ENCODE measurements at regions not wholly inside any gene's neighbourhood (a gene's known extent, or its start where the extent isn't known, plus 50 kb on each side); places are given as distances from the start of the nearest gene placed in this dataset.

DNA sequence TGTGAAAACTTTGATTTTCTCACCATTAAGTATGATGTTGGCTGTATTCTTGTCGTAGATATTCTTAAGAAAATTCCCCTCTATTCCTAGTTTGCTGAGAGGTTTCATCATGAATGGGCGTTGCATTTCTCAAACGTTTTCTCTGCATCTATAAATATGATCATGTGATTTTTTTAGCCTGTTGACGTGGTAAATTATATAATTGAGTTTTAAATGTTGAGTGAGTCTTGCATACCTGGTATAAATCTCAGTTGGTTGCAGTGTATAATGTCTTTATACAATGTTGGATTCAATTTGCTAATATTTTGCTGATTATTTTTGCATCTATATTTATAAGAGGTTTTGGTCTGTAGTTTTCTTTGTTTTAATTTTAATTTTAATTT lies 405.9 kb upstream of the MIS18BP1 start:
- Histone ChIP-seq H3K27ac (ENCODE audit: low read depth in 2 of 2, low read length in 1 of 2) (no peak overlapping the region), H3K9me2 (no peaks in the 10 kb centered on the region), H3K27me3 (ENCODE audit: insufficient read depth) (no peaks in the 10 kb centered on the region), H2AFZ (ENCODE audit: low read depth) (no peak overlapping the region), H3K9ac (no peak overlapping the region), H3F3A (replicated peaks; ENCODE audit: insufficient read depth) (no peaks in the 10 kb centered on the region), H3K9me3 (no peaks in the 10 kb centered on the region), H4K20me1 (ENCODE audit: insufficient read depth) (no peaks in the 10 kb centered on the region), H3K4me1 (ENCODE audit: control insufficient read depth in 1 of 2, insufficient read depth in 2 of 2, low read depth in 1 of 2, low read length in 1 of 2) (no peaks in the 10 kb centered on the region), H3K4me2 (no peak overlapping the region), H3K79me2 (ENCODE audit: insufficient read depth) (no peaks in the 10 kb centered on the region), H3K36me3 (replicated peaks in 1 of 2; ENCODE audit: control insufficient read depth in 1 of 2, insufficient read depth in 2 of 2, low read length in 1 of 2) (no peaks in the 10 kb centered on the region), H3K4me3 (ENCODE audit: low read depth in 2 of 2, low read length in 1 of 2) (no peak overlapping the region)
- no peak for DNase-seq
- ChIA-PET POLR2A (no interaction called here), CTCF (no interaction called here)
- WGBS (ENCODE audit: low lambda C conversion rate): 1% methylated on average over 4 of the region's 4 CpGs
- TF ChIP-seq FOSL2 (IDR thresholded peaks at IDR 0.05; ENCODE audit: borderline replicate concordance, low read depth) (no peak), MEF2A (IDR thresholded peaks at IDR 0.05; ENCODE audit: borderline replicate concordance, low read depth) (no peak)
- TF ChIP-seq, protein P1, sequence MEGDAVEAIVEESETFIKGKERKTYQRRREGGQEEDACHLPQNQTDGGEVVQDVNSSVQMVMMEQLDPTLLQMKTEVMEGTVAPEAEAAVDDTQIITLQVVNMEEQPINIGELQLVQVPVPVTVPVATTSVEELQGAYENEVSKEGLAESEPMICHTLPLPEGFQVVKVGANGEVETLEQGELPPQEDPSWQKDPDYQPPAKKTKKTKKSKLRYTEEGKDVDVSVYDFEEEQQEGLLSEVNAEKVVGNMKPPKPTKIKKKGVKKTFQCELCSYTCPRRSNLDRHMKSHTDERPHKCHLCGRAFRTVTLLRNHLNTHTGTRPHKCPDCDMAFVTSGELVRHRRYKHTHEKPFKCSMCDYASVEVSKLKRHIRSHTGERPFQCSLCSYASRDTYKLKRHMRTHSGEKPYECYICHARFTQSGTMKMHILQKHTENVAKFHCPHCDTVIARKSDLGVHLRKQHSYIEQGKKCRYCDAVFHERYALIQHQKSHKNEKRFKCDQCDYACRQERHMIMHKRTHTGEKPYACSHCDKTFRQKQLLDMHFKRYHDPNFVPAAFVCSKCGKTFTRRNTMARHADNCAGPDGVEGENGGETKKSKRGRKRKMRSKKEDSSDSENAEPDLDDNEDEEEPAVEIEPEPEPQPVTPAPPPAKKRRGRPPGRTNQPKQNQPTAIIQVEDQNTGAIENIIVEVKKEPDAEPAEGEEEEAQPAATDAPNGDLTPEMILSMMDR (IDR thresholded peaks at IDR 0.05): no peak
- TF ChIP-seq, protein P2, sequence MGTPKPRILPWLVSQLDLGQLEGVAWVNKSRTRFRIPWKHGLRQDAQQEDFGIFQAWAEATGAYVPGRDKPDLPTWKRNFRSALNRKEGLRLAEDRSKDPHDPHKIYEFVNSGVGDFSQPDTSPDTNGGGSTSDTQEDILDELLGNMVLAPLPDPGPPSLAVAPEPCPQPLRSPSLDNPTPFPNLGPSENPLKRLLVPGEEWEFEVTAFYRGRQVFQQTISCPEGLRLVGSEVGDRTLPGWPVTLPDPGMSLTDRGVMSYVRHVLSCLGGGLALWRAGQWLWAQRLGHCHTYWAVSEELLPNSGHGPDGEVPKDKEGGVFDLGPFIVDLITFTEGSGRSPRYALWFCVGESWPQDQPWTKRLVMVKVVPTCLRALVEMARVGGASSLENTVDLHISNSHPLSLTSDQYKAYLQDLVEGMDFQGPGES (IDR thresholded peaks at IDR 0.05; ENCODE audit: low read depth, low read length): no peak

DNA sequence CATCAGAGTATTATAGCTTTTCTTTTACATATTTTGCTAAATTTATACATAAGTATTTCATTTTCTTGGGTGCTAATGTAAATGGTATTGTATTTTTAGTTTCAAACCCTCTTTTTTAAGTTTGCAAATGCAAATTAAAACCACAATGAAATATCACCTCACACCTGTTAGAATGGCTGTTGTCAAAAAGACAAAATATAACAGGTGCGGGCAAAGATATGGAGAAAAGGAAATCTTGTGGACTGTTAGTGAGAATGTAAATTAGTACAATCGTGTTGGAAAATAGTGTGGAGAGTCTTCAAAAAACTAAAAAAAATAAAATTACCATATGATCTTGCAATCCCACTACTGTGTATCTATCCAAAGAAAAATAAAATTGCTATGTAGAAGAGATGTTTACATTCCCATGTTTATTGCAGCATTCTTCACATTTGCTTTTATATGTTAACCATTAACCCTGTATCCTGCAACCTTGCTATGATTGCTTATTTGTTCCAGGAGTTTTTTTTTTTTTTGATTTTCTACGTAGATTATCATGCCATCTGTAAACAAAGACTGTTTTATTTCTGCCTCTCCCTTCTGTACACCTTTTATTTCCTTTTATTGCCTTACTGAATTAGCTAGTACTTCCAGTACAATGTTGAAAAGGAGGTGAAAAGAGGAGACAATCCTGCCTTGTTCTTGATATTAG lies 405.4 kb upstream of the MIS18BP1 start:
- Histone ChIP-seq H3K9ac (no peak overlapping the region), H2AFZ (ENCODE audit: low read depth) (no peak overlapping the region), H3K27me3 (ENCODE audit: insufficient read depth) (no peaks in the 10 kb centered on the region), H3K9me3 (no peaks in the 10 kb centered on the region), H4K20me1 (ENCODE audit: insufficient read depth) (no peaks in the 10 kb centered on the region), H3K9me2 (no peaks in the 10 kb centered on the region), H3K79me2 (ENCODE audit: insufficient read depth) (no peaks in the 10 kb centered on the region), H3K36me3 (replicated peaks in 1 of 2; ENCODE audit: control insufficient read depth in 1 of 2, insufficient read depth in 2 of 2, low read length in 1 of 2) (no peaks in the 10 kb centered on the region), H3K4me3 (ENCODE audit: low read depth in 2 of 2, low read length in 1 of 2) (no peak overlapping the region), H3K4me2 (no peak overlapping the region), H3K27ac (ENCODE audit: low read depth in 2 of 2, low read length in 1 of 2) (no peak overlapping the region), H3K4me1 (ENCODE audit: control insufficient read depth in 1 of 2, insufficient read depth in 2 of 2, low read depth in 1 of 2, low read length in 1 of 2) (no peaks in the 10 kb centered on the region), H3F3A (replicated peaks; ENCODE audit: insufficient read depth) (no peaks in the 10 kb centered on the region)
- DNase-seq: no peak
- TF ChIP-seq, protein P3, sequence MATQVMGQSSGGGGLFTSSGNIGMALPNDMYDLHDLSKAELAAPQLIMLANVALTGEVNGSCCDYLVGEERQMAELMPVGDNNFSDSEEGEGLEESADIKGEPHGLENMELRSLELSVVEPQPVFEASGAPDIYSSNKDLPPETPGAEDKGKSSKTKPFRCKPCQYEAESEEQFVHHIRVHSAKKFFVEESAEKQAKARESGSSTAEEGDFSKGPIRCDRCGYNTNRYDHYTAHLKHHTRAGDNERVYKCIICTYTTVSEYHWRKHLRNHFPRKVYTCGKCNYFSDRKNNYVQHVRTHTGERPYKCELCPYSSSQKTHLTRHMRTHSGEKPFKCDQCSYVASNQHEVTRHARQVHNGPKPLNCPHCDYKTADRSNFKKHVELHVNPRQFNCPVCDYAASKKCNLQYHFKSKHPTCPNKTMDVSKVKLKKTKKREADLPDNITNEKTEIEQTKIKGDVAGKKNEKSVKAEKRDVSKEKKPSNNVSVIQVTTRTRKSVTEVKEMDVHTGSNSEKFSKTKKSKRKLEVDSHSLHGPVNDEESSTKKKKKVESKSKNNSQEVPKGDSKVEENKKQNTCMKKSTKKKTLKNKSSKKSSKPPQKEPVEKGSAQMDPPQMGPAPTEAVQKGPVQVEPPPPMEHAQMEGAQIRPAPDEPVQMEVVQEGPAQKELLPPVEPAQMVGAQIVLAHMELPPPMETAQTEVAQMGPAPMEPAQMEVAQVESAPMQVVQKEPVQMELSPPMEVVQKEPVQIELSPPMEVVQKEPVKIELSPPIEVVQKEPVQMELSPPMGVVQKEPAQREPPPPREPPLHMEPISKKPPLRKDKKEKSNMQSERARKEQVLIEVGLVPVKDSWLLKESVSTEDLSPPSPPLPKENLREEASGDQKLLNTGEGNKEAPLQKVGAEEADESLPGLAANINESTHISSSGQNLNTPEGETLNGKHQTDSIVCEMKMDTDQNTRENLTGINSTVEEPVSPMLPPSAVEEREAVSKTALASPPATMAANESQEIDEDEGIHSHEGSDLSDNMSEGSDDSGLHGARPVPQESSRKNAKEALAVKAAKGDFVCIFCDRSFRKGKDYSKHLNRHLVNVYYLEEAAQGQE (IDR thresholded peaks at IDR 0.05; ENCODE audit: low read depth, low read length): no peak
- TF ChIP-seq RAD21 (IDR thresholded peaks at IDR 0.05; ENCODE audit: low read length) (no peak), EZH2phosphoT487 (IDR thresholded peaks at IDR 0.05; ENCODE audit: borderline replicate concordance, low read depth) (no peak), FOSL2 (IDR thresholded peaks at IDR 0.05; ENCODE audit: borderline replicate concordance, low read depth) (no peak), NFIC (IDR thresholded peaks at IDR 0.05; ENCODE audit: borderline replicate concordance) (no peak), RFX5 (IDR thresholded peaks at IDR 0.05; ENCODE audit: low read length) (no peak), RCOR1 (IDR thresholded peaks at IDR 0.05; ENCODE audit: low read length) (no peak), POLR2AphosphoS5 (IDR thresholded peaks at IDR 0.05; ENCODE audit: low read depth, low read length) (no peak)
- TF ChIP-seq, protein P4, sequence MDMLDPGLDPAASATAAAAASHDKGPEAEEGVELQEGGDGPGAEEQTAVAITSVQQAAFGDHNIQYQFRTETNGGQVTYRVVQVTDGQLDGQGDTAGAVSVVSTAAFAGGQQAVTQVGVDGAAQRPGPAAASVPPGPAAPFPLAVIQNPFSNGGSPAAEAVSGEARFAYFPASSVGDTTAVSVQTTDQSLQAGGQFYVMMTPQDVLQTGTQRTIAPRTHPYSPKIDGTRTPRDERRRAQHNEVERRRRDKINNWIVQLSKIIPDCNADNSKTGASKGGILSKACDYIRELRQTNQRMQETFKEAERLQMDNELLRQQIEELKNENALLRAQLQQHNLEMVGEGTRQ (IDR thresholded peaks at IDR 0.05; ENCODE audit: borderline replicate concordance, low read depth, low read length): no peak
- ChIA-PET POLR2A (no interaction called here), CTCF (no interaction called here)
- 31% methylated on average over 3 of the region's 3 CpGs for WGBS (ENCODE audit: low lambda C conversion rate)
